ENCODE measurements at regions not wholly inside any gene's neighbourhood (a gene's known extent, or its start where the extent isn't known, plus 50 kb on each side); places are given as distances from the start of the nearest gene placed in this dataset.
"Not testable (repeated sequence)": the region's sequence is repeated elsewhere in the genome, so short reads cannot be mapped to it uniquely, and the experiment has no call there.

- TF ChIP-seq CTCF (conservative IDR thresholded peaks at IDR 0.05 in 1 of 2, IDR thresholded peaks at IDR 0.05 in 1 of 2; ENCODE audit: low read depth in 1 of 2, low read length in 2 of 2); EZH2 (IDR thresholded peaks at IDR 0.05; ENCODE audit: low read length, missing control alignments): not testable (repeated sequence)
Measured at GRCh38 chr3:75301050-75301449, 363.1 kb upstream of the FRG2C start.

All from fibroblast of lung (primary cell).